Activated CD8-positive, alpha-beta memory T cell treated with anti-CD3 and anti-CD28 coated beads, Interleukin-2, amount 50 U/mL, for 1 hour (primary cell): ENCODE measurements at regions not wholly inside any gene's neighbourhood (a gene's known extent, or its start where the extent isn't known, plus 50 kb on each side); places are given as distances from the start of the nearest gene placed in this dataset.

ENCODE experiments used
- DNase-seq: peaks from one replicate; pipeline ENCODE4 v3.0.0-alpha.2; 2020; ENCODE audit errors: extremely low read depth

DNA sequence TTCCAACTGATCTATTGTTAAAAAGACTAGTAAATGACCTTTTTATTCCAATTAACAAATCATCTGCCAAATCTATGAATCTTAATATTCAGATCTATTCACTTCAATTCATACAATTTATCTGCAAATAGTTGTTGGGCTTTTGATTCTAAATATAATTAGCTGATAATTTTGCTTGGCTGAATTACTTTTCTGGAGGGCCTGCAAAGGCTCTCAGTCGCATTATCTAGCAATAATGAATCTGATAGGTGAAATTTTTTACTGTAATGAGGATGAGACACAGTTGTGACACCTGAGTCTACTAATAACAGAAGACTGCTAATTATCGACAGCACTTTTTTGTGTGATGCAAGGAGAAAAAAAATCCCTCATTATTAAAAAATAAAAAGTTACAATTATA, 565.1 kb downstream of the ZEB2 start:
- no peak for DNase-seq

DNA sequence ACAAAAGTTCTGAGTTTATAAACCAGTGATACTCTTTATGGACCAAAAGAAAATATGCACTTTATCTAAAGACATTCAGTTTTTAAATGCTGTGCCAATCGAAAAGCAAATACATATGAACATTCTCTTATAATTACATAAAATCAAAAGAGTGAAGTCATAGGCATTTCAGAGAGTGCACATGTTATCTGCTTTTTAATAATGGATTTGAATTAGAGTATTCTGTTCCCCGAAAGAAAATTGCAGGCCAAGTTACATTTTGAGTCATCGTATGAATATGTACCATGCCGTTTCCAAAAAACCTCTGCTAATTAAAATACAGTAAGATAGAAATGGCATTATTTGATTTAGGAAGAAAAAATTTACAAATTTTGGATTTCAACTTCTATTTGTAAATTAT, 565.7 kb downstream of the ZEB2 start:
- no peak for DNase-seq

- DNase-seq, result no peak
These were observed 566.4 kb downstream of the ZEB2 start for GRCh38 chr2:143953451-143954030.

- no peak for DNase-seq
These were observed 567.4 kb downstream of the ZEB2 start for GRCh38 chr2:143952536-143952935.

GRCh38 chr2:143950704-143951103, 569.2 kb downstream of the ZEB2 start:
- DNase-seq, result no peak

DNA sequence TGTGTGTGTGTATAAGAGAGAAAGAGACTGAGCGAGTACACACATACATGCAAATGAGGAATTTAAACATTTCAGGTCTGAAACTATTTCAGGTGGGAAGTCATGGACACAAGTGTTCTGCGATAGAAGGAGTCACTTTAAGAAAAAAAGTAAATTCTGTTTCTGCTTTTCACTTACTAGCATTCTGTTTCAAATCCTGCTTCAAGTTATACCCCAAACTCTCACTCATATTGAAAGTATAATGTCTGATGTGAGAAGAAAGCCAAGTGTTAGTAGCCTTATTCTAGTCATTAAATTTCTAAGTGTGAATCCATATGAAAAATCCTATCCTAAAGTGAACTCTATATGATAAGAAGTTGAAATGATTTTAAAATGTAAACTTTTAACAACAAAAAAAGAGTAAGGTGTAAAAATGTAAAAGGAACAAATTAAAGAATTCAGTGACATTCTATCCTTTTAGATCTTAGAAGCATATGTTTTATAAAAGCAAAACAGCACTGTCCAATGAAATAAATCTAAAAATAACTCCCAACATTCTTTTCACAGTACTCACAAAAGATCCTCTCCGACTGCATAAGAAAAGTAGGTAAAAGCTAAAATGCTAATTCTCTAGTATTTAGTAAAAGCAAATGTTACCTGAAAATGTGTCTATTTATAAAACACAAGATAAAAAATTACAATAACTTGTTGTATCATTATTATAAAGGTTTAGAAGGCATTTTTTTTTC, 570.6 kb downstream of the ZEB2 start:
- no peak for DNase-seq

GRCh38 chr2:143948710-143949109, 571.2 kb downstream of the ZEB2 start:
- no peak for DNase-seq

GRCh38 chr2:143946436-143947391, 573.2 kb downstream of the ZEB2 start:
- no peak for DNase-seq

DNA sequence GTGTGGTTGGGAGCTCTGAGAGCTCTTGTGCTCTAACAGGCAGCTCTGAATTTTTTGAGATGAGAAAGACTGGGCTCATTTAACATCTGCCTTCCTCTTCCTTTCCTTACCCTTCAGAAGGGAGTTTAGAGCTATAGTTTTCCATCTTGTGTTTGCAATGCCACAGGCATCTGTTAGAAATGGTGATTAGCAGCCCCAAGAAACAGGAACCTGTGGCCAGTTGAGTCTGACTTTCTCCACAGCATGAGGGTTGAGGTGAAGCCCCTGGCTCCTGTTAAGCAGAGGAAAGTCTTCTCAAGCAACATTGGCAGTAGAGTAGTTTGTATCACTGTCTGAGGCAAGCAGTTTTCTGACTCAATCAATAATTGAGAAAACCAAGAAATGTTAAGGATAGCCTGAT, 577.4 kb downstream of the ZEB2 start:
- no peak for DNase-seq

GRCh38 chr2:143940720-143941119, 579.2 kb downstream of the ZEB2 start:
- no peak for DNase-seq

DNA sequence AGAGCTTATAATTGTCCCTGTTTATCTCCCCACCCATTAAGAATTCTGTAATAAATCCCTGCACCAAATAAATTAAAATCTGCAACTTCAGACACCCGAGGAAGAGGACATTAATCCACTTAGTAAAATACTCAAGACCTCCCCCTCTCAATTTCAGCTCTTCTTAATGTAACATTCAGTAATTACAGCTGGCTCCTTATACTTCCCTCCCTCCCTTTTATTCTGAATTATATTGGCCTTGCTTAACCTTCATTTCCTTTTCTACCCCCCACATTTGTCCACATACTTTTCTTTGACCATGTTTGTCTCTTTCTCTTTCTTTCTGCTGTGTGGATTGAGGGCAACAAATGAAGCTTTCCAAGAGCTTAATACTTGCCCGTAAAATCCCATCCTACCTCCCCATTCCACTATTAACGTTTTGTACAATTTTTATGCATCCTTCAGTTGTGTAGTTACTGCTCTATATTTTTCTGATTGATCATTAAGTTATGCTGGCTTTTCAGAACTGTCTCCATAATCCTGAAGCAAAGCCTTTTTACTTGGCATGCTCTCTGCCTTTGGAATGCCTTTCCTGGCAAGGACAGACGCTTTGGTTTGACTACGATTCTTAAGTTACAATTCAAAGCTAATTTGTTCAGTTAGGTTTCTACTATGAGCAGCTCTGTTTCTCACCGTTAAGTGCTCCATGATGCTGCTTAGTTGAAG, 580.1 kb downstream of the ZEB2 start:
- no peak for DNase-seq

GRCh38 chr2:143937723-143938350, 582.1 kb downstream of the ZEB2 start:
- DNase-seq, result no peak

DNA sequence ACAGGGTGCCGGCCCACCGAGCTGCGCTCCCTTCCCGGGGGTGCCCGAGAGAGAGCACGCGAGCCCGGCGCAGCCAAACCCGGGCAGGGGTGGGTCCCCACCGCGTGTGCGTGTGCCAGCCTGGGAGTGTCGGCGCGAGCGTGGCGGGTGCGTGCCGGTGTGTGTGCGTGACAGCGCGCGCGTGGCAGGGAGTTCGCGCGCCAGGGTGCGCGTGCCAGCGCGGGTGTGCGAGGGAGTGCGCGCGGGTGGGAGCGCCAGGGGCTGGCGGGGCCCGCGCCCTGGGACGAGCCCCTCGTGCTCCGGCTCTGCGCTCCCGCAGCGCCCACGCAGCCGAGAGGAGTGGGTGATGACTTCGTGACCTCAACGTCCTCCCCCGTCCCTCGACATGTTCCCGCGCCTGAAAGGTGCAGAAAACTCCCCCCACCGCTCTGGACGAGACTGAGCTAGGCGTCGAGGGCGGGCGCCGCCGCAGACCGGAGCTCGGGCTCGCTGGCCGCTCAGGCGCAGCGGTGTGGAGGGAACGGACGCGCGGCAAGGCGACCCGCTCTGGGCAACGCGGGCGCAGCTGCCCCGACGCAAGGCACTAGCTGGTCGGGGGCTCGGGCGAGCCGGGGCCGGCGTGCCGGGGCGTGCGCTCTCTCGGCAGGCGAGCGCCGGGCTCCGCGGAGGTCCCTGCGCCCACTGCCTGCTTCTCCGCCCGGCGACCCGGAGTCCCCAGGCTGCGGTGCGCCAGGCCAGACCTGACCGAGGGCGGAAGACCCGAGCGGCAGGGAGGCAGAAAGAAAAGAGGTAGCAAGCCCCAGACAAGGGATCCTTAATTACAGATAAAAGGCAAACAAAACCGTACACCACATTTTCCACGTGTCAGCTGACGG, 582.8 kb downstream of the ZEB2 start:
- no peak for DNase-seq

DNA sequence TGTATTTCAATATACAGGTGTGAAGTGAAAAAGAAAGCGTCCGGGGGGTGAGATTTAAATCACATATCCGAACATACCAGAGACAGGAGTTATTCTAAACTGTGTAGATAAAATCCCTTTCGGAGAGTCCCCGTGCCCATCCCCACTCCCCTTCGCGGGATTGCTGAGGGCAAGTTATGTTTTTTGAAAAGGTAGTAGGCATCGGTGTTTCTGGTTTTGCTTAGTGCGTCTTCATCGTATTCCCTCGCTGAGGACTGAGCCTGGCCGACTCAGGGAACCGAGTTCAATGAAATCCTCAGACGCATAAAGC, 583.4 kb downstream of the ZEB2 start:
- DNase-seq, result no peak

DNA sequence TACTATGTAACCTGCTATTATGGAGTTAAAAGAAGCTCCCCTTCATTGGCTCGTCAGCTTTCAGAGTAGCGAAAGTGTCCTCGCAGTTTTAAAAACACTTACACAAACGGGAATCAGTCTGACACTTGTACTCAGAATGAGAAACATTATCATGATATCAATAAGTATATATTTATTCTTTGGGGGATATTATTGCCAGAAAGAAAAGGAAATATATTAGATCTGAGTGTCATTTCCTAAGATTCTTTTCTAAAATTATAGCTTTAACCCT, 584.5 kb downstream of the ZEB2 start:
- no peak for DNase-seq

DNA sequence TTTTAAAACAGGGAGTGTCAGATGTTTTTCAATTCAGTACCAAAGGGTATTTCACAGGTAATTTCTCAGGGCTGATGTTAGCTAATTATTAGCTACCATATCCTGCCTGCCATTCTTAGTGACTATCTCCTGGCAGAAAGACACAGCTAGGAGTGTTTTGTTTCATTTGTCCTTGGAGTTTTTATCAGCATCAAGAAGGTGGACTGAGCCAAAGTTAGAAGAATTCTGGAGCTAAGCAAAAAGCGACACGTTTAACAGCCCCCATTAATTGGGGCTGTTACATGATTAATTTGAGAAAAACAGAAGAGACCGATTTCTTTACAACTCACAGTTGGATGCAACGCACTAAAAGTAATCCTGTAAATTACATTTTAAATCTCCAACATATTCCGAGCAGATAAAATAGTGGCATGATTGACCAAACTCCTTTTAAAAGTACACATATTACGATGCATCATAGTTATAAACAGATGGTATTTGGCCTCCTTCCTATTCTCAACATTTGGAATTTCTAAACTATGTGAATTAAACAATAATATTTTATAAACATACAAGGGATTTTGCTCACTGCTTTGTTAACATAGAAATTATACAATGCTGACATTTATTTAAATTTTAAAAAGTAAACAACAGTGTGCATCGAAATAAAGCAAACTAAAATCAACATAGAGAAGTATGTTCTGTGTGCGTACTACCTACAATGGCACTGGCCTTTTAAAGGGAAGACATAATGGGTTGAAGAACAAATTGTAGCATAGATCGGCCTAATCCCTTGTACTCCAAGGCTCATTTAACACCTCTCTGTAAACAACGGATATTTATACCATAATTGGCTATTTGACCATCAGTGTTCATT, 585.1 kb downstream of the ZEB2 start:
- DNase-seq, result no peak

DNA sequence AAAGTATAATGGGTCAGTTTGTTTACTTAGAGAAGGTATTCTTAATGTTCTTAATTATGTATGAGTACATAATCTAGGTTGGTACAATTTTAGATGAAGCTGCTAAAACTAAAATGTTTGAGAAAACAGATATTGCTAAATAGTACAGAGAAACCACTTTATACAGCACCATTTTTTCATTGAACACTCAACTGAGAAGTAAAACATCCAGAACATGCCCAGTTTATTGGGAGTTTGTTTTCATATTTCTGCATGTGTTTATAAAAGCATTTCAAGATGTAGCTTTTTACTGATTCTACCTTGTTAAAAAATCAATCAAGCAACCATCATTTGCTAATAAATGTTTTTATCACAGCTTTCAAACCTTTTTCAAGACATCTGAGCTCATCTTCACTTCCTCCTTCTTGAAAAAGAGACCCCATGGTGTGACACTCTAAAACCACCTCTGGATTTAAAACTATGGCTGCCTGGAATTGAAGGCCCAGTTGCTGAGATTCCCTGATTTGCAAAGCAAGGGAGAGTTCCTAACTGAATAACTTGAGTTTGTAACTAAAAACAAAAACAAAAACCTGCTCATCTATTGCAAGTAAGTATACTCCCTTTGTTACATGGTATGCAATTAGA, 585.9 kb downstream of the ZEB2 start:
- DNase-seq, result no peak

GRCh38 chr2:143930891-143931290, 589.0 kb downstream of the ZEB2 start:
- no peak for DNase-seq

DNA sequence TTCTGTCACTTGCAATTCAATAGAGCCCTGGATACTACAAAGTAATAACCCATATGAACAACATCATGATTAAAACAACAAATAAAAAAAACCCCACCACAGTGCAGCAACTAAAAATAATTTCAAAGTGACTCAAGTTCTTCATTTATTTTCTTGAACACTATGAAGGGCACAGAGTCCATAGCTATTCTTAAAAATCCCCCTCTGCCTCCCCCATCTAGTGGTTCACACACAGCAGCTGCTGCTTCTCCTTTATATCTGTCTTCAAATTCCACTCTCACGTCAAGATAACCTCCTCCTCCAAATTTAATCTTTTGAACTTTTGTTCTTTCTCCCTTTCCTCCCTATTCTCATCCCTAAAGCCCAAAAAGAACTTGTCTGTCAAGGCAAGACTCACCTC, 591.3 kb downstream of the ZEB2 start:
- no peak for DNase-seq

DNA sequence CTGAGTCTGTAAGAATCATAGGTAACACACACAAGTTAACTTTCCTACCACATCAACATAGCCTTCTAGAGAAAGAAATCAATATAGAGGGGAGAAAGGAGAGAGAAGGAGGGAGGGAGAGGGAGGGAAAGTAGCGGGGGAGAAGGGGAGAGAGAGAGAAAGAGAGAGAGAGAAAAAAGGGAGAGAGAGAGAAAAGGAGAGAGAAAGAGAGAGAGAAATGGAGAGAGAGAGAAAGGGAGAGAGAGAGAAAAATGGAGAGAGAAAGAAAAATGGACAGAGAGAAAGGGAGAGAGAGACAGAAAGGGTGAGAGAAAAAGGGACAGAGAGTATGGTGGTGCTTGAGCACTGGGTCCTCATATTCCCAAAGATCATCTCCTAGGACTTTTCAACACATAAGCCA, 591.7 kb downstream of the ZEB2 start:
- no peak for DNase-seq
